Stimulated activated memory B cell treated with anti-CD40 and anti-IgM and Interleukin-4, amounts not matched to agents 10 μg/mL and 1 μg/mL and 100 μg/mL, for 72 hours (primary cell): ENCODE measurements at regions not wholly inside any gene's neighbourhood (a gene's known extent, or its start where the extent isn't known, plus 50 kb on each side); places are given as distances from the start of the nearest gene placed in this dataset.
"Not testable (repeated sequence)": the region's sequence is repeated elsewhere in the genome, so short reads cannot be mapped to it uniquely, and the experiment has no call there.

Source experiments
- ATAC-seq: fragments of 150-1000 bp; cut with Tn5 transposase; 2 replicates; pipeline ENCODE4 v1.10.0; 2021
- H3K27ac Mint-ChIP-seq: one replicate; pipeline ENCODE4 v1.8.0; 2022; ENCODE audit warnings: mild to moderate bottlenecking, mixed read lengths
- H3K27me3 Mint-ChIP-seq: one replicate; pipeline ENCODE4 v1.8.0; 2022; ENCODE audit warnings: mixed read lengths
- H3K36me3 Mint-ChIP-seq: one replicate; pipeline ENCODE4 v1.8.0; 2022; ENCODE audit warnings: mixed read lengths
- H3K4me1 Mint-ChIP-seq: one replicate; pipeline ENCODE4 v1.8.0; 2022; ENCODE audit warnings: mixed read lengths
- H3K4me3 Mint-ChIP-seq: one replicate; pipeline ENCODE4 v1.8.0; 2022; ENCODE audit warnings: mild to moderate bottlenecking, moderate library complexity, mixed read lengths
- H3K9me3 Mint-ChIP-seq: one replicate; pipeline ENCODE4 v1.8.0; 2022; ENCODE audit warnings: mixed read lengths

DNA sequence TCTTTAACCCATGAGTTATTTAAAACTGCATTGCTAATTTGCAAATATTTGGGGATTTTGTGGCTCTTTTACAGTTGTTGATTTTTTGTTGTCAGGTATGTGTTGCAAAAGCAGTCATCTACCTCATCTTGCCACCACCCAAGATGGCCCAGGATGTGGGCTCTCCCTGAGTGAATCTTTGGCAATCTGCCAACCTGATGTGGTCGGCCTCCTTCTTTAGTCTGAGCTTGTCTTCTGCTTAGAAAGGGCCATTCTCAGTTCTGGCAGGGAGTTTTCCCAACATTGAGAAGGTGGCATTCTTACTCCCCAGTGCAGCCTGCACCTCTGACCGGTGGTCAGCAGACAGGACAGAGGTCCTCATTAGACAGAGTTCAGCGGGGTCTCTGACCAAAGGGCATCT is 957.2 kb downstream of the TUBA3C start:
- not testable (repeated sequence) for ATAC-seq, H3K4me1 Mint-ChIP-seq, H3K4me3 Mint-ChIP-seq, H3K27me3 Mint-ChIP-seq, H3K9me3 Mint-ChIP-seq, H3K27ac Mint-ChIP-seq, H3K36me3 Mint-ChIP-seq

DNA sequence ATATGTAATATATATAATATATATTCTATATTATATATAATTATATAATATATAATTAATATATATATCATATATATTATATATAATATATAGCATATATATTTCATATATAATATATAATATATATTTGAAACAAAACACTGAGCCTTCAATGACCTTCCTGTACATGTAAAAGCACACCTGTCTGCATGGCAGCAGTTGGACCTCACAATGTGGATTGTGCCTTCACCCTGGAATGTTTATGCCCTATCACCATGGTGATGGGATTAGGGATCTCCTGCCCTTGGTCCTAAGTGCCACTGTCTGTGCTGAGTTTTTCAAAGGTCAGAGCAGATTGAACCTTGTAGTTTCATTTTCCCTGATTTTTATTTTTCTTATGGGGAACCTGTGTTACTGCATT is 966.9 kb downstream of the TUBA3C start:
- H3K9me3 Mint-ChIP-seq, H3K27me3 Mint-ChIP-seq, H3K36me3 Mint-ChIP-seq, H3K4me3 Mint-ChIP-seq, H3K4me1 Mint-ChIP-seq, H3K27ac Mint-ChIP-seq: not testable (repeated sequence)
- peak; percentile 43 for ATAC-seq

DNA sequence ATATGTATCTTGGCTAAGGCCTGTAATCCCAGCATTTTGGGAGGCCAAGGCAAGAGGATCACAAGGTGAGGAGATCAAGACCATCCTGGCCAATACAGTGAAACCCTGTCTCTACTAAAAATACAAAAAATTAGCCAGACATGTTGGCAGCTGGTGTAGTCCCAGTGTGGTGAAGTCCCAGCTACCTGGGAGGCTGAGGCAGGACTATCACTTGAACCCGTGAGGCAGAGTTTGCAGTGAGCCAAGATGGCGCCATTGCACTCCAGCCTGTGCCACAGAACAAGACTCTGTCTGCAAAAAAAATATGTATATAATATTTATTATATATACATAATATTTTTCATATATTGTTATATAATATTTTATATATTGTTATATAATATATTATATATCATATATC is 968.1 kb downstream of the TUBA3C start:
- not testable (repeated sequence) for H3K36me3 Mint-ChIP-seq, H3K4me3 Mint-ChIP-seq, H3K9me3 Mint-ChIP-seq, H3K27ac Mint-ChIP-seq, ATAC-seq, H3K4me1 Mint-ChIP-seq, H3K27me3 Mint-ChIP-seq

DNA sequence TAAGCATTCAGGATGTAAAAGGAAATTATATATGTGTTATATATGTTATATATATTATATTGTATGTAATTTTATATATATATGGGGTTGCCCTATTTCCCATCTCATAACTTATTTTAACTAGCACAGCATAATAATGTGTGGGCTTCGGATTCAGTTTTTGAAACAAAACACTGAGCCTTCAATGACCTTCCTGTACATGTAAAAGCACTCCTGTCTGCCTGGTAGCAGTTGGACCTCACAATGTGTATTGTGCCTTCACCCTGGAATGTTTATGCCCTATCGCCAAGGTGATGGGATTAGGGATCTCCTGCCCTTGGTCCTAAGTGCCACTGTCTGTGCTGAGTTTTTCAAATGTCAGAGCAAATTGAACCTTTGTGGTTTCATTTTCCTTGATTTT is 968.8 kb downstream of the TUBA3C start:
- Mint-ChIP-seq H3K4me1 (no peaks in the 10 kb centered on the region), H3K27ac (no peak overlapping the region), H3K4me3 (no peak overlapping the region), H3K27me3 (no peaks in the 10 kb centered on the region), H3K9me3 (peaks cover 7% of the 10 kb centered on the region), H3K36me3 (no peaks in the 10 kb centered on the region)
- peak; percentile 68 for ATAC-seq

DNA sequence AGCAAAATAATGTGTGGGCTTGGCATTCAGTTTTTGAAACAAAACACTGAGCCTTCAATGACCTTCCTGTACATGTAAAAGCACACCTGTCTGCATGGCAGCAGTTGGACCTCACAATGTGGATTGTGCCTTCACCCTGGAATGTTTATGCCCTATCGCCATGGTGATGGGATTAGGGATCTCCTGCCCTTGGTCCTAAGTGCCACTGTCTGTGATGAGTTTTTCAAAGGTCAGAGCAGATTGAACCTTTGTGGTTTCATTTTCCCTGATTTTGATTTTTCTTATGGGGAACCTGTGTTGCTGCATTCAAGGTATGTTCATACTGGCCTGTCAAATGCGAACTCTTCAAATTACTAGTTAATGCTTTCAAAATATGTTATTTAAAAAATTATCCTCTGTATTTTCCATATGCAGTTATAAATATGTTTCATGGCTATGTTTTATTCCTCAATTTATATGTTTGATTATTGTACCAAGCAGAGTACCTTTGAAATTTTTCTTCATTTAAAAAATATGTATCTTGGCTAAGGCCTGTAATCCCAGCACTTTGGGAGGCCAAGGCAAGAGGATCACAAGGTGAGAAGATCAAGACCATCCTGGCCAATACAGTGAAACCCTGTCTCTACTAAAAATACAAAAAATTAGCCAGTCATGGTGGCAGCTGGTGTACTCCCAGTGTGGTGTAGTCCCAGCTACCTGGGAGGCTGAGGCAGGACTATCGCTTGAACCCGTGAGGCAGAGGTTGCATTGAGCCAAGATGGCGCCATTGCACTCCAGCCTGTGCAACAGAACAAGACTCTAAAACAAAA is 969.7 kb downstream of the TUBA3C start:
- not testable (repeated sequence) for H3K4me3 Mint-ChIP-seq, H3K36me3 Mint-ChIP-seq, H3K9me3 Mint-ChIP-seq, H3K27me3 Mint-ChIP-seq, H3K4me1 Mint-ChIP-seq, H3K27ac Mint-ChIP-seq
- ATAC-seq: peak; percentile 88

DNA sequence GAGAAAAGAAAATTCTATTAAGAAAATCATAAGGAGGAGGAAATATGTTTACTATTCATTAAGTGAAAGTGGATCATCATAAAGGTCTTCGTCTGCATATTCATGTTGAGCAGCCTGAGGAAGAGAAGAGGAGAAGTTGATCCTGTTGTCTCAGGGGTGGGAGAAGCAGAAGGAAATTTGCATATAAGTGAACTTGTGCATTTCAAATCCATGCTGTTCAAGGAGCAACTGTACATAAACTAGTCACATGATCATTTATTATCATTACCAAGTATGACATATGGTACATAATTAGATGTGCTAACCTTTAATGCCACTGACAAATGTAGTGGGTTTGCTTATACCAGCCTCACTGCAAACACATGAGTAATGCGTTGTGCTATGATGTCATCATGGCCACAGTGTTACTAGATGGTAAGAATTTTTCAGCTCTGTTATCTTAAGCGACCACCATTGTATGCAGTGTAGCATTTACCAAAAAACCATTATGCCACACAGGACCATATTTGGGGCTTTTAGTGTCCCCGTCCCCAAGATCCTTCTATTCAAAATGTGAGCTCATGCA is 976.9 kb downstream of the TUBA3C start:
- not testable (repeated sequence) for H3K4me1 Mint-ChIP-seq, H3K36me3 Mint-ChIP-seq, H3K9me3 Mint-ChIP-seq, H3K4me3 Mint-ChIP-seq, H3K27me3 Mint-ChIP-seq, H3K27ac Mint-ChIP-seq
- ATAC-seq: peak; percentile 55

DNA sequence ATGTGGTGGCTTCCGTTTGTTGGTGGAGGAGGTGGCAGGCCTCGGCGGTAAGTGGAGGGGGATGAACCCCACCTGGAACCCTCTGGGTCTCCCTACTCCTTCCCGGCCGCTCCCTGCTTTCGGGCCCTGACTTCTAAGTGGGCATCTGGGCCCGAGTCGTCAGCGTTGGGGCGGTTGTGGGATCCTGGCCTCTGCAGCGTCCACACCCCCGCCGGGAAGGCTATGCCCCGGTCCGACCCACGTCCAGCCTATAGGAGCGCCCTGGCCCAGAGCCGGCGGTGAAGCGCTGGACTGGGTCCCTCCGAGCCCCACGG is 986.3 kb downstream of the TUBA3C start:
- not testable (repeated sequence) for H3K27me3 Mint-ChIP-seq, H3K9me3 Mint-ChIP-seq, H3K27ac Mint-ChIP-seq, ATAC-seq, H3K4me1 Mint-ChIP-seq, H3K36me3 Mint-ChIP-seq, H3K4me3 Mint-ChIP-seq

DNA sequence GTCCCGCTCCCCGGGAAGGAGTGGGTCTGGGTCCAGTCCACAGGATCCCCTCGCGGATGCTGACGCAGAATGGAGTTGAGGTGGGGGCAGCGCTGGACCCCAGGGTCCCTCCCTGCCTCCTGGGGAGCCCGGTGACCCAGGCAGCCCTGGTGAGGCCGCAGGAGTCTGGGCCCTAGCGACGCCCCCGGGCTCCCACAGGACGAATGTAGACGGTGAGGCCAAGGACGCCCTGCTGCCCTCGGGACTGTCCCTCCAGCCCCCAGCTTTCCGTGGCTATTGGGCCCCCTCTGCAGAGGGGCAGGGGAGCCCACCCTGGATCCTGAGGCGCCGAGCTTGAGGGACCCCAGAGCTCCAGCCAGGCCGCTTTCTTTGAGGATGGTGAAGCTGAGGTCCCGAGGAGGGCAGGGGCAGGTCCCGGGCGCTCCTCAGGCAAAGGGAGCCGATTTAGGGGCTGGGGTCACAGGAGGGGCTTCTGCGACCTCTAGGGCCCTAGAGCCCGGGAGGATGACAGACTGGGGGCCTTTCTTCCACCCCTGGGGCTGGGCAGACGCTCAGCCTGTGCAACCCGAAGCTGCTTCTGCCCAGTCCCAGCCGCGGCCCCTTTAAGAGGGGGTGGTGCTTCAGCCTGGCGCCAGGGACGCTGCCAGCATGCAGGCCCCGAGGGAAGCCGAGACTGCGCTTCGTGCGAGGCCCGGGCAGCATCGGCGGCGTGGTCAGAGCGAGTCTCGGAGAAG is 986.8 kb downstream of the TUBA3C start:
- not testable (repeated sequence) for H3K27me3 Mint-ChIP-seq, H3K4me1 Mint-ChIP-seq, H3K4me3 Mint-ChIP-seq, H3K36me3 Mint-ChIP-seq, H3K27ac Mint-ChIP-seq, H3K9me3 Mint-ChIP-seq
- ATAC-seq: peak; percentile 65

DNA sequence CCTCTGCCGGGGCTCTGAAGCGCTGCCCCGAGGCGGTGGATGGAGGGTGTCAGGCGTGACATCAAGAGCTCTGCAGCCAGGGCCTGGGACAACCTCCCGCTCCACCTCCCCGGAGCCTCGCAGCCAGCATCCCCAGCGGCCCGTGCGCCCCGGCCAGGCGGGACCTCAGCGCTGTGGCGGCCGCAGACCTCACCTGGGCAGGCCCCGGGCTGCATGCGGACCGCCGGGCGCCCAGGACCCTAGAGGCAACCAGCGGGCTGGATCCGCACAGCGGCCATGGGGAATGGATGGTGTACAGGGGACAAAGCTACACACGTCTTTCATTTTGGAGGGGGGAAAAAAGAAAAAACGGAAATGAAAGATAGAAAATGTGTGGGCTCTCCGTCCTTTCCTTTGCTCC is 987.5 kb downstream of the TUBA3C start:
- H3K4me1 Mint-ChIP-seq, H3K27me3 Mint-ChIP-seq, H3K36me3 Mint-ChIP-seq, H3K4me3 Mint-ChIP-seq, H3K9me3 Mint-ChIP-seq, H3K27ac Mint-ChIP-seq: not testable (repeated sequence)
- ATAC-seq: peak; percentile 24
